HG03097 (cell line): ENCODE measurements at regions not wholly inside any gene's neighbourhood (a gene's known extent, or its start where the extent isn't known, plus 50 kb on each side); places are given as distances from the start of the nearest gene placed in this dataset.
"Not testable (repeated sequence)": the region's sequence is repeated elsewhere in the genome, so short reads cannot be mapped to it uniquely, and the experiment has no call there.

Source experiments
- ATAC-seq: cut with Tn5 transposase; IDR thresholded peaks from one replicate; pipeline ENCODE4 v1.9.1; 2021; ENCODE audit not compliant: unreplicated experiment, low FRiP score

DNA sequence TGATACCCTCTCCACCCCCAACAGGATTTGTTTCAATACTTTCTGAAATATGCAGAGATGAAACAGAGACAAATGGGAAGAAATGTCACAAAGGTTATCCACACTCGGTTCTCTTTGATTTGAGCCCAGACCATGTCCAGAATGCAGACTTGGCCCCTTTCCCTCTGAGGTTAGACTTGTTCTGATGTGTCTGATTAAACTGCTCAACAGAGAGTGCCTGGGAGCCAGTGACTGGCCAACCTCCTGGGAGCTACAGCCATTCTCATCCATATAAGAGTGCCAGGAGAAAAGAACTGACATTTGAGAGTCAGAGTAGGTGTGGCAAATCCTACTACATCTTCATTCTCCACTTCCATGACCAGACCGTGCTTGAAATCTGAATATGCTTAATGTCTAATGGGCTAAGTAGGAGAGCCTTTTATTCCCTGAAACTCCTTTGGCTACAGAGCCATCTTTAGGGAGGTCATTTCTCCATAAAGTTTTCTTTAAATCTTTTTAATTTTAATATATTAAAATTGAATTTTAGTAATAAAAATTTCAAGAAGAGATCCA lies 201.4 kb downstream of the BLID start:
- ATAC-seq = no peak

DNA sequence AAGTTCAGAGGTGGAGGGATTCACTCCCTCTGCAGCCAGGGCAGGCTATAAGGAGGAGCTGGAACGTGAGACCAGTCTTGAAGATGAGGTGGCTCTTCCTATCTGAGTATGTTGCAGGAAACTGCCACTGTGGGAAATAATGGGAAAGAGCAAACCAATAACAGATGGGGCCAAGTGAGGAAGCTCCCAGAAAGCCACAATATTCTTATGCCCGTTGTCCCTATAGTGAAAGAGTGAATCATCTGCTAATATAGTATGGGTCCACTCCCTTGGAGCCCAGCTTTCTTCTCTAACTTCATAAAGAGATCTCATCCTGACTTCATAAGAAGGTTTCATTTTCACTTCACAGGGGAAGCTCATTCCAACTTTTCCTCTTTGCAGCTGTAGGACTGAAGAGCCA lies 206.4 kb downstream of the BLID start:
- no peak for ATAC-seq

GRCh38 chr11:121907379-121907778 lies 208.6 kb downstream of the BLID start:
- ATAC-seq = no peak

- no peak for ATAC-seq
Observed at GRCh38 chr11:121904148-121904547, 211.9 kb downstream of the BLID start.

DNA sequence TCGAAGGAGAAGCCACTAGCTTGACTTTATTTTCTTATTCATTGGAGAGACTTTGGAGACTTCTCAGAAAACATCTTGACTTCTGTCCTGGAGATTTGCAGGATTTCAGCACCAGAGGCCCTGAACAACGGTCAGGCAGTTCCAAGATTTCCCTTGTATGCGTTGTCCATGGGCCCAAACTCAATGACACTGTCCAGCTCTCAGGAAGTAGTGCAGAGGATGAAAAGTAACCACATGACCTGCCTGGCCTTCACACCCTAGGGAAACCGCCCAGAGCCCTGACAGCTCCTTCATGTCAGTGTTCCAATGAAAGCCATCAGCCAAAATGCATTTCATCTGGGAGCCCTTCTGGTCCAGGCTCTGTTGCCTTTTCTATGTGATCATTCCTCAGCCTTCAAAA lies 214.1 kb downstream of the BLID start:
- no peak for ATAC-seq

GRCh38 chr11:121901417-121901816 lies 214.6 kb downstream of the BLID start:
- not testable (repeated sequence) for ATAC-seq

DNA sequence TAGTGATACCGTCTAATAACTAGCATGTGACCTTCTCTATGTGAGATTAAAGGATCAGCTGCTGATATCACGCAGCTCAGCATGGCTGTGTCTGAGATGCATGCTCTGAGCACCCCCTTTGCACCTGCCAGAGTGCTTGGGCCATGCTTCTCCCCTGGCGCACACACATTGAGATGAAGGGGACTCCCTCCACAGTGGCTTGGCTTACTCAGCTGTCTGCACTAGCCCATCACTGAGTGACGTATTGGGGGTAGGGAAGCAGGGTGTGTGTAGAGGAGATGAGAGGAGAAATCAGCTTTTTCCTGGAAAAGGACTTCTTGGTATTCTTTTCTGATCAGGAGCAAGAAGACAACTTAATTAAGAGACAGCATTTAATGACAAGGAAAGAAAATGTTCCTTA lies 216.5 kb downstream of the BLID start:
- ATAC-seq = no peak

DNA sequence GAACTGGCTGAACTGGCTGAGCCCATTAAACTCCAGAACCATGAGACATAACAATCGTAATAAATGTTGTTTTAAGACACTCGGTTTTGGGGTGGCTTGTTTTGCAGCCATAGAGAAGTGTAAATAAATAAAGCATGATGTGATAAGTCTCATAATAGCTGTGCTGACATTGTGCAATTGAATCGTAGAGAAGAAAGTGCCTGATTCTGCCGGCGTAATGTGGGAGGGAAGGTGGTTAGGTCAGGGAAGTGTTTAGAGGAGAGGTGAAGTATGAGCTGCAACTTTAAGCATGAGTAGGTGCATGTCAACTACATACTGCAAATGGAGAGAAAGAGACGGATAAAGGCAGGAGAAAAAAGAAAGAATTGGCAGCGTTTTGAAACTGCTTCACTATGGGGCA lies 217.1 kb downstream of the BLID start:
- ATAC-seq = no peak

DNA sequence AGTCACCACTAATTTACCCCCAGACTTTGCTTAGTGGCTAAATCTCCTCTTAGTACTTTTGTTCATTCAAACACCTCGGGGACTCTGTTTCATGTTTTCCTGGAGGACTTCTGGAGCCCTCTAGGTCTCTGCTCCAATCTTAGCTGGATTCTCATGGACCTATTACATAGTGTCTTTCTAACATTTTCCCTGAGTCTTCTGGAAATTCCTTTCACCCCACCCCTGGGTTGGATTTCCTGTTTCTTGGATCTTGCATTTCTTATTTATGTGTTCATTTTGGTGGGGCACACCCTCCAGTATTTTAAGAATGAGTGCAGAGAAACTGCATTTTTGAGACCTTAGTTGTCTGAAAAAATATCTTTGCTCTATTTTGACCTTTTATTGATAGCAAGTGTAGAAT lies 220.1 kb downstream of the BLID start:
- ATAC-seq = no peak

- ATAC-seq = no peak
Observed at GRCh38 chr11:121894581-121894980, 221.4 kb downstream of the BLID start.

DNA sequence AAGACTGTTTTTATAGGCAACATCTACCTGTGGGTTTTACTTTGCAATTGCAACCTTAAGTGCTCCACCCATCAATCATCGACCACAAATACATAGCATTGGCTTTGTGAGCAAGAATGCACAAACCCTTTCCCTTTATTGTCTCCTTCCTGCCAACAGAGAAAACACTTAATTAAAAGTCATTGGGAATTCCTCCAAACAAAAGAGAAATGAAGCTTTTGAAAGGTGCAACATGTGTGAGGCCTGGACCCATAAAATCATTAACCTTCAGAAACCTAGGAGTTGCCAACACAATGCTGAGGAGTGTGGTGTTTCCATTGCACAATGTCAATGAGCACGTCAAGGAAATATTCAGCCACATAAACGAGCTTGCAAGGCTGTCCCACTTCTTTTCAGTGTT lies 223.2 kb downstream of the BLID start:
- no peak for ATAC-seq

DNA sequence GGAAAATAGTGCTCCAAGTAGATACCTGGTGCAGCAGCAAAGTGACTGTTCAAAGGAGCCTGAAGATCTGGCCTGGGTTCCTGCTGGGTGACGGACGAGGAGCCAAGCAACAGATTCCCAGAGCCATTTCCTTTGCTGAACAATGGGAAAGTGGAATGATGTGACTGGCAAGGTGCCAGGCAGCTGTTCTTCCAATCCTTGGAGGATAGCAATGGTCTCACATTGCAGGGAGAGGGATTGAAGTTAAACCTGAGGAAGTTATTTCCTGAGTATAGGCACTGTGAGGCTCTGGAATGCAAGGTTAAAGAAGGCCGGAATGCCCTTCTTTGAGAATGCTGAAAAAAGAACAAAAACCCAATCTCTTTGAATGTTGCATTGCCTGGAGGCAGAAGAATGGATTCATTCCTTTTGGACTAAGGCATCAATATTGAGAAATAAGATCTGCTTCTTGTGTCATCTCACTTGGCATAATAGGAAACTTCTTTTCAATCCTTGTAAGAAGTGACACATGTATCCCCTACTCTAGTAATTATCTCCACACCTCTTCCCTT lies 223.8 kb downstream of the BLID start:
- ATAC-seq = no peak

GRCh38 chr11:121890946-121891515 lies 225.0 kb downstream of the BLID start:
- ATAC-seq = no peak

GRCh38 chr11:121890377-121890776 lies 225.6 kb downstream of the BLID start:
- ATAC-seq = no peak

DNA sequence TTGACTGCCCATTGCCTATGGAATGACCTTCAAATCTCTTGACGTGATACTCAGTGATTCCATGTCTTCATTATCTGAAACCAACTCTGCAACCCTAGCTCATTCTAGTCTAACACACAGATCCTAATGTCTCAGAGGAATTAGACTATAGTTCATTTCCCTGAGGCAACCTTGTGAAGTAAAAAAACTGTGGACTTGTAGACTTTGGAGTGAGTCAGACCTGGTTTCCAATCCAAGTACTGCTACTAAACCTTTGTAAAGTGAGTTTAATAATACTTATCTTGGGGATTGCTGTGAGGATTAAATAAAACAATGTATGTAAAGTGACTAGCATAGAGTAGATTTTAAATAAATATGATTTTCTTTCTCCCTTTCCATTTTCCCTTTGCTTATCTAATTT lies 226.1 kb downstream of the BLID start:
- no peak for ATAC-seq

GRCh38 chr11:121889186-121889585 lies 226.8 kb downstream of the BLID start:
- ATAC-seq = no peak

DNA sequence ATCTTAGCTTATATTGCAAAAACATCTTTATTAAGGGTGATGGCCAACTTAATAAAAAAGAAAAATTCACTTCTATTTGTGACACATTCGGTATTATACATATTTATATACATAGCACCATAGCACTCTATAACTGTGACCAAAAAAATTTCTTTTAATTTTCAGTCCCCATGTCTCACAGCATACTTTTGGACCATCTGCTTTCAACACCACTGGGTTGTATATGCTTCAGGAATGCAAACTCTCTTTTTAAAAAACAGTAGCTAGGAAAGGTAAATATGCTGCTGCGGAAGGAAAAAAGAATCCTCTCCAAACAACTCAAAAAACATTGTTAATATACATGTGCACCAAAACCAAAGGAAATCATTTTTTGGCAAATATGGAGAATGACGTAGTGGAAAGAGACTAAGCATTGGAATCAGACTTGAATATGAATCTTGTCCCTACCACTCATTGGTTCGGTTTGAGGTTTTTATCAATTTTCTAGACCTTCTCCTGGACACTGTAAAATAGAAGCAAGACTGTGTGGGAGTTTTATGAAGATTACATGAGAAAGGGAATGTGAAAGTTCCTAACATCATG lies 227.9 kb downstream of the BLID start:
- ATAC-seq = no peak

DNA sequence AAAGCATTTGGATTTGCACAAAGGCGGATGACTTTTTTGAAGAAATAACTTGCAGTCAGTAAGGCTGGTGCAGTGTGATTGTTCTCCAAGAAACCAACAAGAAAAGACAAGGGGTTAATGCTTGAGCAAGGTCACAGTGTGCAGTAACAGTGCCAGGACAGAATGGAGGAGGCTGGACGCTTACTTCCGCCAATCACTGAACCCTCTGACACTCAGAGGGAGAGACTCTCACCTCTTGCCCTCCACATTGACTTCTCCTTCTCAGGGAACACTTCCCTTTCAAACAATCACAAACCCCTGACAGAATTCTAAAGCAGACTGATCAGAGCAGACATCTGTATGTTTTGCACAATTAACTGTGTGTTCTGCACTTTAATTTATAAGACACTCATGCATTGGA lies 228.4 kb downstream of the BLID start:
- no peak for ATAC-seq

GRCh38 chr11:121886996-121887395 lies 229.0 kb downstream of the BLID start:
- no peak for ATAC-seq

- no peak for ATAC-seq
Observed at GRCh38 chr11:121886005-121886734, 229.8 kb downstream of the BLID start.

DNA sequence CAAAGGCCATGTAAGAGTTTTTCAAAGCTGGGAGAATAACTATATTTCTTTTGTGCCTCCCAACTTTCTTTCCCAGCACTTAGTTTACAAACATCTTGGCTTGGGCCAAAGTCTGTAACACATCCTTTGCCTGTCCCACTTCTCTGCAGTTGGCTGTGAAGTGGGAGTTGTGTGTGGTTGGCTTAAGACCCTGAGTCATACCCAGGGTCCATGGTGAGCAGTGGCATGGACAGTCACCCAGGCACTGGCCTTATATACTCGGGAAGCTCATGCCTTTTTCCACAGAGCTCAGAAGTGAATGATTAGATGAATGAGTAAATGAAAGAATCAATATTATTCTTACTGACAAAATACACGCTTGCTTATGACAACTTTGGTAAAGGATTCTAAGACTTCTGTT lies 231.4 kb downstream of the BLID start:
- ATAC-seq = no peak

DNA sequence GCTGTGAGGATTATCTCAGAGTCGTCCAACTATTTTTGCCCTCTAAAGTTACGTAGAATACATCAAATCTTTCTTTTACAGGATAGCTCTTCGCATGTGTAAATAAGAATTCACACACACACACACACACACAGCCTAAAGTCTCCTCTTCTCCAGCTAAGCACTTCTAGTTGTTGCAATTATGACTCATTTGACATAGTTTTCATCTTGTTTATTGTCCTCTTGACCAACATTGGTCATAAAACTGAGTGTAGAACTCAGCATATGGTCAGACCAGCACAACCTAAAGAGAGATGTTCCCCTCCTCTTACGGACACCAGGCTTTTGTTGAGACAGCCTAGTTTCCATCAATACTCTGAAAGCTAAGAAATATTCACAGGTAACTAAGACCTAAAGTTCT lies 234.2 kb downstream of the BLID start:
- no peak for ATAC-seq
